ENCODE measurements at regions not wholly inside any gene's neighbourhood (a gene's known extent, or its start where the extent isn't known, plus 50 kb on each side); places are given as distances from the start of the nearest gene placed in this dataset.

DNA sequence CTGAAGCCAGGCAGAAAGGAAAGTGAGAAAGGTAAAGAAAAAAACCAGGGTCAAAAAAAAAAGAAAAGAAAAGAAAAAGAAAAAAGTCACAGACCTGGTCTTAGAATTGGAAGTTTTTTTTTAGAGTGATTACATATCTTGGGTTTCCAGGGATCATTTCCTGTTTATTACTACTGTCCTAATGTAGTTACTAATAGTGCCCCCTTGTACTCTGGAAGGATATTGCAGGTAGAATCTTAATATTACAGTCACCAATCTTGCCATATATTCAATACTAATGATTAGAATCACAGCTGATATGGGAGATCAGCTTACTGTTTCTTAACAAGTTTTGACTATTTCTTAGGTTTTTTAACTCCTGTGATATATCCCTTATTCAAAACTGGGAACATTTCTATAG lies 543.2 kb upstream of the CDH6 start:
- TF ChIP-seq, protein P1, sequence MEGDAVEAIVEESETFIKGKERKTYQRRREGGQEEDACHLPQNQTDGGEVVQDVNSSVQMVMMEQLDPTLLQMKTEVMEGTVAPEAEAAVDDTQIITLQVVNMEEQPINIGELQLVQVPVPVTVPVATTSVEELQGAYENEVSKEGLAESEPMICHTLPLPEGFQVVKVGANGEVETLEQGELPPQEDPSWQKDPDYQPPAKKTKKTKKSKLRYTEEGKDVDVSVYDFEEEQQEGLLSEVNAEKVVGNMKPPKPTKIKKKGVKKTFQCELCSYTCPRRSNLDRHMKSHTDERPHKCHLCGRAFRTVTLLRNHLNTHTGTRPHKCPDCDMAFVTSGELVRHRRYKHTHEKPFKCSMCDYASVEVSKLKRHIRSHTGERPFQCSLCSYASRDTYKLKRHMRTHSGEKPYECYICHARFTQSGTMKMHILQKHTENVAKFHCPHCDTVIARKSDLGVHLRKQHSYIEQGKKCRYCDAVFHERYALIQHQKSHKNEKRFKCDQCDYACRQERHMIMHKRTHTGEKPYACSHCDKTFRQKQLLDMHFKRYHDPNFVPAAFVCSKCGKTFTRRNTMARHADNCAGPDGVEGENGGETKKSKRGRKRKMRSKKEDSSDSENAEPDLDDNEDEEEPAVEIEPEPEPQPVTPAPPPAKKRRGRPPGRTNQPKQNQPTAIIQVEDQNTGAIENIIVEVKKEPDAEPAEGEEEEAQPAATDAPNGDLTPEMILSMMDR (IDR thresholded peaks at IDR 0.05; ENCODE audit: extremely low read depth in 1 of 2, insufficient read depth in 1 of 2, low read depth in 1 of 2, low read length in 2 of 2) = no peak
- TF ChIP-seq MYC (IDR thresholded peaks at IDR 0.05; ENCODE audit: low read depth, low read length) = no peak
- no peak for TF ChIP-seq EZH2 (IDR thresholded peaks at IDR 0.05; ENCODE audit: borderline replicate concordance, low read depth, low read length, severe bottlenecking)
- TF ChIP-seq POLR2AphosphoS5 (IDR thresholded peaks at IDR 0.05; ENCODE audit: insufficient read depth, low read depth, low read length) = no peak
- TF ChIP-seq FOS (IDR thresholded peaks at IDR 0.05; ENCODE audit: borderline replicate concordance, insufficient read depth, low read length) = no peak

All from endothelial cell of umbilical vein (primary cell).